B cell (primary cell): ENCODE measurements at regions not wholly inside any gene's neighbourhood (a gene's known extent, or its start where the extent isn't known, plus 50 kb on each side); places are given as distances from the start of the nearest gene placed in this dataset.

Source experiments
- ATAC-seq: fragments of 200-7000 bp; cut with Tn5 transposase; one replicate; pipeline ENCODE4 v1.10.0; 2021; ENCODE audit warnings: low read depth, mild to moderate bottlenecking, moderate number of reproducible peaks, moderate library complexity
- CTCF ChIA-PET: fragments of 350-600 bp; sonication (Branson Sonifier 250); formaldehyde crosslinking; loops from one replicate; lab custom pipeline; 2021; ENCODE audit warnings: antibody characterized with exemption, inconsistent platforms; lab: Charles Lee
- POLR2A ChIA-PET: fragments of 350-600 bp; sonication (Branson Sonifier 250); formaldehyde crosslinking; loops from one replicate; lab custom pipeline; 2021; ENCODE audit warnings: antibody characterized with exemption; lab: Charles Lee
- DNase-seq: peaks from one replicate; pipeline ENCODE4 v3.0.0; 2013
- H2AFZ ChIP-seq: 2 replicates; pipeline ENCODE4 v1.6.1; 2012; ENCODE audit warnings: mild to moderate bottlenecking, low read depth, low read length; ENCODE audit not compliant: insufficient read depth, poor library complexity, severe bottlenecking
- H3K27ac ChIP-seq, 2 donors: 1 replicate in 1 of 2; 2 replicates in 1 of 2; pipeline ENCODE4 v1.5.1; 2012 to 2013; ENCODE audit warnings: low read length in 2 of 2, mild to moderate bottlenecking in 2 of 2, moderate library complexity in 1 of 2
- H3K27me3 ChIP-seq, 4 experiments: fragments of 200-600 bp in 1 of 4; sonication (generic) in 1 of 4; replicated peaks in 1 of 4; 1 replicate in 2 of 4; 2 replicates in 2 of 4; pipeline versions ENCODE4 v1.6.1 to v1.7.0; 2013 to 2016; ENCODE audit warnings: low read length in 3 of 4, mild to moderate bottlenecking in 2 of 4, mixed read lengths in 1 of 4, moderate library complexity in 1 of 4; ENCODE audit not compliant: insufficient read depth in 4 of 4, control insufficient read depth in 3 of 4; ENCODE audit errors: control extremely low read depth in 1 of 4
- H3K36me3 ChIP-seq, 2 experiments: replicated peaks in 1 of 2; 1 replicate in 1 of 2; 2 replicates in 1 of 2; pipeline versions ENCODE4 v1.6.1 to v1.7.1; 2013; ENCODE audit warnings: low read length in 1 of 2; ENCODE audit not compliant: insufficient read depth in 2 of 2, control insufficient read depth in 1 of 2; ENCODE audit errors: control extremely low read depth in 1 of 2, extremely low read depth in 1 of 2
- H3K4me1 ChIP-seq, 2 donors: fragments of 200-600 bp in 1 of 2; sonication (generic) in 1 of 2; 1 replicate in 1 of 2; 2 replicates in 1 of 2; pipeline versions ENCODE4 v1.5.1 to v1.6.1; 2013 to 2017; ENCODE audit warnings: low read length in 2 of 2; ENCODE audit not compliant: control insufficient read depth in 2 of 2, insufficient read depth in 2 of 2
- H3K4me2 ChIP-seq: replicated peaks from 2 replicates; pipeline ENCODE3; 2012; ENCODE audit warnings: mild to moderate bottlenecking, low read depth, low read length; ENCODE audit not compliant: poor library complexity, severe bottlenecking
- H3K4me3 ChIP-seq, 5 experiments: fragments of 200-600 bp in 1 of 5; sonication (generic) in 1 of 5; 1 replicate in 3 of 5; 2 replicates in 2 of 5; pipeline versions ENCODE4 v1.5.1 to v1.7.0; 2011 to 2016; ENCODE audit warnings: low read length in 4 of 5, mild to moderate bottlenecking in 4 of 5, low read depth in 2 of 5, control low read depth in 1 of 5, moderate library complexity in 1 of 5; ENCODE audit not compliant: insufficient read depth in 1 of 5; ENCODE audit errors: control extremely low read depth in 1 of 5, extremely low read depth in 1 of 5
- H3K79me2 ChIP-seq: fragments of 200-600 bp; sonication (generic); one replicate; pipeline ENCODE4 v1.6.0; 2016; ENCODE audit warnings: low read length; ENCODE audit not compliant: control insufficient read depth, insufficient read depth
- H3K9ac ChIP-seq: fragments of 200-600 bp; sonication (generic); 2 replicates; pipeline ENCODE4 v1.6.1; 2017; ENCODE audit warnings: mild to moderate bottlenecking, low read length, moderate library complexity
- H3K9me3 ChIP-seq, 3 donors: one replicate each; pipeline versions ENCODE4 v1.6.1 to v1.7.1; 2013; ENCODE audit warnings: low read length in 2 of 3; ENCODE audit not compliant: control insufficient read depth in 2 of 3, insufficient read depth in 1 of 3; ENCODE audit errors: control extremely low read depth in 1 of 3
- H4K20me1 ChIP-seq: 2 replicates; pipeline ENCODE4 v1.6.0; 2012; ENCODE audit warnings: mild to moderate bottlenecking, low read length; ENCODE audit not compliant: insufficient read depth, control insufficient read depth, poor library complexity, severe bottlenecking
- H3K27ac Mint-ChIP-seq: one replicate; pipeline ENCODE4 v1.8.0; 2021; ENCODE audit warnings: mixed read lengths
- H3K27me3 Mint-ChIP-seq: one replicate; pipeline ENCODE4 v1.8.0; 2021; ENCODE audit warnings: mixed read lengths
- H3K4me1 Mint-ChIP-seq: one replicate; pipeline ENCODE4 v1.8.0; 2021; ENCODE audit warnings: mixed read lengths
- H3K4me3 Mint-ChIP-seq: one replicate; pipeline ENCODE4 v1.8.0; 2021; ENCODE audit warnings: mixed read lengths
- H3K9me3 Mint-ChIP-seq: one replicate; pipeline ENCODE4 v1.8.0; 2022; ENCODE audit warnings: mixed read lengths; ENCODE audit not compliant: insufficient read depth
- CTCF ChIP-seq: fragments of 200-600 bp; IDR thresholded peaks from one replicate; pipeline ENCODE4 v1.8.0; 2022; ENCODE audit warnings: antibody characterized with exemption, mild to moderate bottlenecking
- EZH2 ChIP-seq: IDR thresholded peaks from 2 replicates; pipeline ENCODE4 v1.6.1; 2012; ENCODE audit warnings: borderline replicate concordance, low read depth, mild to moderate bottlenecking, moderate library complexity, low read length; ENCODE audit not compliant: insufficient read depth, poor library complexity, severe bottlenecking
- WGBS: methylation state at CpG from one replicate; pipeline ENCODE4 v1.1.5; 2013; ENCODE audit warnings: missing lambda C conversion rate; ENCODE audit not compliant: insufficient coverage; 5-methylcytosine and 5-hydroxymethylcytosine counted together
- intact Hi-C: fragments of 100-400 bp; cut with micrococcal nuclease; formaldehyde crosslinking; loops from one replicate; pipeline ENCODE4 v1.10.0; 2022

- 91% methylated on average over 5 of the region's 5 CpGs for WGBS
- H3K27ac Mint-ChIP-seq: no peak overlapping the region
Observed at GRCh38 chr19:27720155-27720554, 1492.8 kb downstream of the UQCRFS1 start.

GRCh38 chr19:27719034-27719433 is 1493.9 kb downstream of the UQCRFS1 start:
- H3K4me2 ChIP-seq: no peak overlapping the region
- ChIA-PET CTCF (no interaction called here), POLR2A (no interaction called here)
- H3K4me1 ChIP-seq: no peaks in the 10 kb centered on the region
- no peak overlapping the region for H3K27ac ChIP-seq
- H3K9me3 ChIP-seq: peaks cover 7 to 35% (median 13%) of the 10 kb centered on the region in 3 donors
- no peak overlapping the region for H3K4me3 ChIP-seq
- ATAC-seq (no peak), DNase-seq (no peak)
- H3K4me3 Mint-ChIP-seq: no peak overlapping the region
- no peak for TF ChIP-seq EZH2
- no peak for TF ChIP-seq CTCF
- no peaks in the 10 kb centered on the region for H3K4me1 Mint-ChIP-seq
- H3K27me3 Mint-ChIP-seq: no peaks in the 10 kb centered on the region
- H3K79me2 ChIP-seq: no peaks in the 10 kb centered on the region
- H2AFZ ChIP-seq: no peak overlapping the region
- no peak overlapping the region for H3K9ac ChIP-seq
- peaks cover 20% of the 10 kb centered on the region for H3K9me3 Mint-ChIP-seq
- intact Hi-C loops: no loop called here
- no peaks in the 10 kb centered on the region for H3K36me3 ChIP-seq
- H4K20me1 ChIP-seq: no peaks in the 10 kb centered on the region
- no peak overlapping the region for H3K27ac Mint-ChIP-seq
- H3K27me3 ChIP-seq: no peaks in the 10 kb centered on the region
- WGBS: 95% methylated on average over 5 of the region's 6 CpGs

More at GRCh38 chr19:27720155-27720554, 1492.8 kb downstream of the UQCRFS1 start:
- no peak overlapping the region for H3K9ac ChIP-seq
- CTCF ChIA-PET: no interaction called here
- no peak for TF ChIP-seq EZH2
- no peak for TF ChIP-seq CTCF
- DNase-seq: no peak
- no peak overlapping the region for H2AFZ ChIP-seq
- peaks cover 17% of the 10 kb centered on the region for H3K9me3 Mint-ChIP-seq
- POLR2A ChIA-PET: no interaction called here
- no peaks in the 10 kb centered on the region for H3K36me3 ChIP-seq
- H3K4me1 ChIP-seq: no peaks in the 10 kb centered on the region
- ATAC-seq: no peak
- no peak overlapping the region for H3K27ac ChIP-seq
- no peaks in the 10 kb centered on the region for H3K79me2 ChIP-seq
- H3K4me3 ChIP-seq: no peak overlapping the region
- H3K4me1 Mint-ChIP-seq: no peaks in the 10 kb centered on the region
- no peak overlapping the region for H3K4me3 Mint-ChIP-seq
- no peak overlapping the region for H3K4me2 ChIP-seq
- no peaks in the 10 kb centered on the region for H3K27me3 ChIP-seq
- no peaks in the 10 kb centered on the region for H4K20me1 ChIP-seq
- no peaks in the 10 kb centered on the region for H3K27me3 Mint-ChIP-seq
- H3K9me3 ChIP-seq: peaks cover 13 to 40% (median 14%) of the 10 kb centered on the region in 3 donors
- intact Hi-C loops: no loop called here
